Sigmoid colon (tissue), 4 donors: ENCODE measurements at regions not wholly inside any gene's neighbourhood (a gene's known extent, or its start where the extent isn't known, plus 50 kb on each side); places are given as distances from the start of the nearest gene placed in this dataset.

Source experiments
- CTCF ChIP-seq, 4 experiments: fragments of 450-650 bp in 3 of 4; fragments of 200-600 bp in 1 of 4; IDR thresholded peaks; one replicate each; pipeline ENCODE4 v1.5.1; 2016 to 2019; ENCODE audit warnings: antibody characterized with exemption in 4 of 4, mild to moderate bottlenecking in 3 of 4, moderate library complexity in 2 of 4
- EP300 ChIP-seq, 4 donors: sonication (generic); formaldehyde crosslinking; IDR thresholded peaks; one replicate each; pipeline ENCODE4 v1.6.1; 2017; ENCODE audit warnings: antibody characterized with exemption in 4 of 4
- POLR2A ChIP-seq, 2 donors: fragments of 450-650 bp; IDR thresholded peaks; one replicate each; pipeline ENCODE4 v1.6.1; 2016; ENCODE audit warnings: antibody characterized with exemption in 2 of 2, mild to moderate bottlenecking in 2 of 2, moderate library complexity in 2 of 2
- POLR2AphosphoS5 ChIP-seq, 4 donors: sonication (generic); formaldehyde crosslinking; IDR thresholded peaks; one replicate each; pipeline ENCODE4 v1.6.1; 2017; ENCODE audit warnings: antibody characterized with exemption in 4 of 4

- no peak for TF ChIP-seq CTCF (IDR thresholded peaks at IDR 0.05)
- TF ChIP-seq POLR2AphosphoS5 (IDR thresholded peaks at IDR 0.05) = no peak
- TF ChIP-seq EP300 (IDR thresholded peaks at IDR 0.05) = no peak
- TF ChIP-seq POLR2A (IDR thresholded peaks at IDR 0.05) = no peak
Observed at GRCh38 chr14:89678768-89679167, 261.7 kb upstream of the FOXN3 start.
